Posterior cingulate gyrus (tissue), 11 donors: ENCODE measurements at regions not wholly inside any gene's neighbourhood (a gene's known extent, or its start where the extent isn't known, plus 50 kb on each side); places are given as distances from the start of the nearest gene placed in this dataset.

Source experiments
- DNase-seq, 10 donors: peaks; one replicate each; pipeline versions ENCODE4 v3.0.0 to v3.0.0-alpha.2; 2020 to 2021; ENCODE audit warnings: mixed read lengths in 3 of 10
- intact Hi-C: fragments of 100-400 bp; cut with DNase I; formaldehyde crosslinking; loops from one replicate; pipeline ENCODE4 v1.15.1; 2023

DNA sequence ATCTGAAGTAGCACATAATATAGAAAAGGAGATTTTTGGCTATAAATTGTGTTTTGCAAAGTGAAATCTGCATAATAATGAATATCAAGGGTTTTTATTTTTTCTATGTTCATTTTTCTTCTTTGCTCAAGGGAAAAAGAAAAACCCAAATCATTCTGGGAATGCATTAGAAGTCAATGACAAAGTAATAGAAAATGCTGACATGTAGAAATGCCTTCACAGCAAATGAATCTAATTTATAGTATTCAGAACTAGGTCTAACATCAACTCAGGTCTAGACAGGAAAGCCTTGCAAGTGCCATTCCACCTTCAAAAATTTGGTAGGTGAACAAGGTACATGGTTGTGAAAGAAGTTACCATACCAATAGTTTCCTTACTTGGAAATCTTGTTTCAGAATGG is 831.5 kb upstream of the CELF4 start:
- no peak for DNase-seq
- intact Hi-C loops = no loop called here

DNA sequence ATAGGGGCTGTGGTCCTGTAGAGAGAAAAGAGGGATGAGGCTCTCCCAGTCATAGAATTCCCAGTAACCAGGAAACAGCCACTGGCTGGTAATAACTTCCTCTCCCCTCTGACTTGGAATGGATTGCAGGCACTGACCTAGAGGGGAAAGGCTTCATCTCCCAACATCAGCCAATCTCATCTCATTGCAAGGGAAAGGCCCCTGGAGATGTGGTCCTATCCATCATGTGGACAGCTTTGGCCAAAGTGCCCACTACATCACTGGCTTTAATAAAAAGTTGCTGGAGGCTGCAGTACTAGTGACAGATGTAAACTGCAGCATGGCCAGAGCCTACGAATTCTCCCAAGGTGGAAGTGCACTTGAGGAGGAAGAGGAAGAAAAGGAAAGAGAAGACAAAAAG is 820.5 kb upstream of the CELF4 start:
- intact Hi-C loops = no loop called here
- no peak for DNase-seq

DNA sequence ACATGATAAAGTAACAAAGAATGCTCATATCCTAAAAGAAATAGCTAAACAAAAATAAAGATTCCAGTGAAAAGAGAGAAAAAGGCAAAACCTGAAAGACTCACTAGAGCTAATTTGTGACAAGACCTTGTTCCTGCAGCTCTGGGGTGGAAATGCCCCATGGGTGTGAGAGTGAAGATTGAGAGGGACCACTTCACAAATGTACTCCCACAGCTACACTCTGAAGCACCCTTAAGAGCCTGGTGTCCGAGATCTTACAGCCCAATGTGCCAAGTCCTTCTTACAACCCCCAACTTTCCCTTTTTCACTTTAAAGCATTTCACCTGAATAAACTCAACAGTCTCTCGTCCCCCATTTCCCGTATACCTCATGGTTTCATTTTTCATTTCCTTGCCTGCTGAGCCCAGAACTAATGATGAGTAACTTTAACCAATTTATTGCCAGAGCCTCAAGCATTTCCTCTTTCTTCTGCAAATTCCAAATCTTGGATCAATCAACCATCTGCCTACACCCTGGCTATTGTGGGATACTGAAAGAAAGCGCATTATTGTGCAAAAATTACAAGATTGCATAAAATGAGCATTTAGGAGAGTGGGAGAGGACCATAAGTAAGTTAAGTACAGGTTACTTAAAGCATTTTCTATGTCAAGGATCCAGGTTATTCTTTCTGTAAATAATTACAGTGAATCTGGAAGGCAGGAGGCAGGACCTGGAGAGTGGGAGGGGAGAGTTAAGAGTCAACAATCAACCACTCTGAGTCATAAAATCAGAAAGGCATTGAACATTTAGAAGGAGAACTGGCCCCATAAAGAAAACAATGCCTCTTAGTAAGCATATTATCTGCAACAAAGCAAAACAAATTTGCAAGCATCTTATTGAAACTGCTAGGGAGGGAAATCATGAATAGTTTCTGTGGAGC is 804.4 kb upstream of the CELF4 start:
- DNase-seq = no peak
- intact Hi-C loops = no loop called here

DNA sequence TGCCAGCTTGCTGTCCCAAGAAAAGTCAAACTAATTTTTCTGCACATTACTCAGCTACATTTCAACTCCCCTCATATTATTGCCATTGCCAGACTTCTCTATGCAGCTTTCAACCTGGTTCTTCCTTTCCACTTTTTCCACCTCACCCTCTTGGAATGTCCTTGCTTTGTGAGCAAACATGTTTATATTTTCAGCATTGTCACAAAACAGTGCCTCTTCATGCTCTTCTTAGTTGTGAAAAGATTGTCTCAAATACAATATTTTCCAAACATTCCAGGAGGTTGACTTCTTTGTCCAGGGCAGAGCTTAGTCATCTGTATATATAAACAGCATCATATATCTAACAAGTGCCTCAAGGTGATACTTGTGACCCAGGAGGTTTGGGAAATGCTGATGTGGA is 803.3 kb upstream of the CELF4 start:
- DNase-seq = no peak
- intact Hi-C loops = no loop called here

DNA sequence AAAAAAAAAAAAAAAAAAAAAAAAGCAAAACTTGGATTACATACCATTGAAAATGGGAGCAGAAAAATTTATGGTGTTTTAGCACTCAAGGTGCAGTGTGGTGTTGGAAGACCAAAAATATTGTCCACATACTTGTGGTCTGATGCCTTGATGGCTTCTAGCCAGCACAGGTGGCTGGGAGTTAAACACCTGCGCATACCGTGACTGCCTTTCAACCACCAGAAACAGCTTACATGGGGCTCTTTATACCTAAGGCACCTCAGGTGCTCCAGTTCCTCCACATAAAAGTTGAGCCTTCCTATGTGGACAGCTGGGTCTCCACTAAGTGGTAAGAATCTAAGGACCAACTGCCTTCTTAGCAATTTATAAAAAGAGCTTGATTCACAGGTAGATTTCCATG is 802.6 kb upstream of the CELF4 start:
- DNase-seq = no peak
- intact Hi-C loops = no loop called here

GRCh38 chr18:38367473-38367872 is 801.9 kb upstream of the CELF4 start:
- intact Hi-C loops = no loop called here
- DNase-seq = no peak

- DNase-seq = no peak
Measured at GRCh38 chr18:38362286-38362792, 796.7 kb upstream of the CELF4 start.

GRCh38 chr18:38358805-38359657 is 793.4 kb upstream of the CELF4 start:
- intact Hi-C loops = no loop called here
- no peak for DNase-seq

More at GRCh38 chr18:38362286-38362792, 796.7 kb upstream of the CELF4 start:
- intact Hi-C loops = no loop called here

DNA sequence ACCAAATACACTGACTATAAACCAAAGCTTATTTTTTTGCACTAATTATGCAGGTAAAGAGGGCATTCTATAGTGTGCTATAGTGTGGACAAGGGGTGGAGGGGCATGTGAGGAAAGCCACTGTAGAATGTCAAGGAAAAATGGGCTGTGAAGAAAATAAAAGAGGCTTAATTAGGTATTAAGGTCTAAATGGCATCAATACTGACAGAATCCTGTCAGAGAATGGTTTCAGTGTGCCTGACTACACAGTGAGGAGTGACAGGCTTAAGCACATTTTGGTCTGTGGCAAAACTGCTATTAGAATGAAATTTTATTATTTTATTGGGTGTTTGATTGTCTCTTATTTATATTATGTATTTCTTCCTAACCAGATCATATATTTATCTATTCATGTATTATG is 787.6 kb upstream of the CELF4 start:
- intact Hi-C loops = no loop called here
- DNase-seq = no peak

DNA sequence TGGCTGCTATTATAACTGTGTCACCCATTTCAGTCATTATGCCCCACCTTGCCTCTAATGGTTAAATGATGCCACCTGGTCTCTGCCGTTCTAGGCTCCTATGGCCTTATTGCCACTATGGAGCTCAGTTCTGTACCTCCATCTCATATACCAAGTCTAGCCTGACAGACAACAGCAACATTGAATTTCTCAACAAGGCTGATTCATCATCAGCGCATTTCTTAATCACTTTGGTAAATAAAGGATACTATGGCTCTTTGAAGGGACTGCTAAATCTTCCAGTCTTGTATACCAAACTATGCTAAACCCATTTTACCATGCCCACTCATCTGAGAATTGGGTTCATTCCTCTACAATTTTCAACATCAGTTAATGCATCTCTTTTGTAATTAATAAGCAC is 784.5 kb upstream of the CELF4 start:
- DNase-seq = no peak
- intact Hi-C loops = no loop called here

GRCh38 chr18:38330573-38330972 is 765.0 kb upstream of the CELF4 start:
- DNase-seq = no peak
- intact Hi-C loops = no loop called here

DNA sequence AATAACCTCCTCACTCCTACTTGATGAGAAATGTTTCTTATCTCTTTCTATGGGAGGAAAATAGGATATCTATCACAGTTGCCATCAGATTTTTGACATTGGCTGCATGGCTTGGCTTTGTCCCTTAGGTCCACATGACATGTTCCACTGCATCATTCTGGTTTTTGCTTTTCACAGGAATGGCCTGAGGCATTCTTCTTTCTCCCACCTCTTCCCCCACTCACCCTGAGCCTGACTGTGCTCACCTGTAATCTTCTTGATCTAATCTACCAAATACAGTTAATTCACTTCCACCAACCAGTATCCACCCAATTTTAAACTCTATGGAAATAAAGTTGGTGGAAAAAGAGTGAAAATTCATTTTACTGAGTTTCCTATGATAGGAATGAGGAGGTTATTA is 763.5 kb upstream of the CELF4 start:
- intact Hi-C loops = no loop called here
- no peak for DNase-seq

DNA sequence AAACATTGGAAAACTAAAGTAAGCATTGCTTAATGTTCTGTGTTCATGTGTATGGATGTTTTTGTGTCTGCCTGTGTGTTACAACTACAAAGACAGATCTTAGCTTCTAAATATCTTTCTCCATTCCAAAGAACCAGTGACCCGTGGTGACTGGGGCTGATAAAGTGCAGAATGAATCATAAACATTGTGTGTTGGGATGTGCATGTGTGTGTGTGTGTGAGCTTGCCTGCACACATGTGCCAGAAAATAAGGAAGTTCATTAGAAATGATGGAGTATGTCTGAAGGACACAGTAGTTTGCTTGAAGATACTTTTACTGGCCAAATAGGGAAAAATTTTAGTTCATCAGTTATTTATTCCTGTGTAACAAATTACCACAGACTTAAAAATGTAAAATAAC is 756.6 kb upstream of the CELF4 start:
- intact Hi-C loops = no loop called here
- no peak for DNase-seq

- intact Hi-C loops = no loop called here
- DNase-seq = no peak
Measured at GRCh38 chr18:38321262-38321661, 755.7 kb upstream of the CELF4 start.

GRCh38 chr18:38318416-38318815 is 752.8 kb upstream of the CELF4 start:
- intact Hi-C loops = no loop called here
- no peak for DNase-seq

DNA sequence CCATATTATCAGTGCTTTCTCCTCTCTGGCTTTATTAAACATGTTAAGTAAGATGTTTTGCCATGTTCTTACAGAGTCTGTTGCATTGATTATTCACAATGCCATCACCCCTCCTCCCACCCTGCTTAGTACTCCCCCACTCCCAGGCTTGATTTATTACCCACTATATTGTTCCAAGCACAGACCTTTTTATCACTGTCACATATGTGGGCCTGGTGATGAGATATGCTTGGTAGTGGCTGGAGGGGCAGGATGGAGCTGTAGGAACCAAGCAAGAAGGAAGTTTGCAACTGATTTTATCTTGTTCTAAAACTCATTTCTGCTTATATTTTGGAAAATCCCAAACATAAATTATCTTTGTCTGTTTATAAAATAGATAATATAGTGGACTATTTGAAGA is 748.2 kb upstream of the CELF4 start:
- DNase-seq = no peak
- intact Hi-C loops = no loop called here

DNA sequence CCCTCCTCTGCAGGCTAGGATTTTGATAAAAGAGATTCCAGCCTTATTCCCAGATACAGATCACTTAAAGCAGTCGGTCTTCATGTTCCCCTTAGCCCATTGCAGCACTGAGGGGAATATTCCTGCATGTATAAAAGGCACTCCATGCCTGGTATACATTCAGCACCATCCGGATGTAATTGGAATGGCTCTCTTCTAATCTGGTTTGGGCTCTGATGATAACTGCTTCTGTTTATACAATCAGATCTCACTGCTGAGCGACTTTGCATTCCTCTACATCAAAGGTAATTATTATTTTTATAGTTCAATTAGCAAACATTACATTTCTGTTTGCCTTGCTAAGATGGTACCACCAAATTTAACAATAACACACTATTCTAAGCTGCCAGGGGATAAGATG is 746.9 kb upstream of the CELF4 start:
- intact Hi-C loops = no loop called here
- no peak for DNase-seq

DNA sequence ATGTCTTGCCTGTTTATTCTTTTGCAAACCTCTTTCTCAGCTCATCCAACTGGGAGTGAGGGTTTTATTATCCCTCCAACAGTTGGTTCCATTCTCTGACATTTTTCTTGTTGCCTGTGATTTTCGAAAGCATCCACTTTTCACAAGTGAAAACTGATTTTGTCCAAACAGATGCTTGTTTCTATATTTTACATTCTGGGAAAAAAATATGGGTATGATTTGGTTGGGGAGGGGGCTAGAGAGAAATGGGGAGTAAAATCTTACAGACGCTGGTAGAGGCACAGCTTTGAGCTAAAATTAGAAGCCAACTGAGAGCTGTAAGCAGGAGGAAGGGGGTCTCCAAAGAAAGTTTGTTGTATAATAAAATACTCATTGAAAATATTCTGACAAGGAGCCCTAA is 745.3 kb upstream of the CELF4 start:
- no peak for DNase-seq
- intact Hi-C loops = no loop called here

- DNase-seq = peak in 4 of 10 donors; percentile 6 to 58 (median 32)
- intact Hi-C loops = no loop called here
Measured at GRCh38 chr18:38307914-38308313, 742.3 kb upstream of the CELF4 start.

- no peak for DNase-seq
- intact Hi-C loops = no loop called here
Measured at GRCh38 chr18:38305961-38306360, 740.4 kb upstream of the CELF4 start.

GRCh38 chr18:38301621-38302020 is 736.0 kb upstream of the CELF4 start:
- no peak for DNase-seq
- intact Hi-C loops = no loop called here
